IMR-90 (cell line): ENCODE measurements at regions not wholly inside any gene's neighbourhood (a gene's known extent, or its start where the extent isn't known, plus 50 kb on each side); places are given as distances from the start of the nearest gene placed in this dataset.

Experiments
- ATAC-seq: fragments of 200-7000 bp; cut with Tn5 transposase; 2 replicates; pipeline ENCODE4 v1.9.1; 2020; ENCODE audit warnings: low read depth, mild to moderate bottlenecking, moderate library complexity
- BruUV-seq: library from RNA; stranded (reverse); fragments of 400-500 nt; replicated peaks from 2 replicates; lab custom pipeline; 2021; lab: Mats Ljungman, UMichigan
- CTCF ChIA-PET: fragments of 300-600 bp; formaldehyde crosslinking; extraction: SDS; loops from one replicate; lab custom pipeline; 2021; ENCODE audit warnings: antibody characterized with exemption; lab: Yijun Ruan, JAX
- POLR2A ChIA-PET: fragments of 300-600 bp; sonication (Branson Sonifier 250); formaldehyde crosslinking; loops from one replicate; lab custom pipeline; 2022; ENCODE audit warnings: antibody characterized with exemption; ENCODE audit not compliant: unreplicated experiment; lab: Charles Lee
- DNase-seq: peaks from one replicate; pipeline ENCODE4 v3.0.0; 2013
- H2AFZ ChIP-seq: replicated peaks from 2 replicates; pipeline ENCODE3; 2013; ENCODE audit warnings: low read length, mild to moderate bottlenecking; ENCODE audit not compliant: poor library complexity
- H2AK5ac ChIP-seq: 2 replicates; pipeline ENCODE4 v1.6.1; 2013; ENCODE audit warnings: low read depth, low read length, inconsistent platforms
- H2AK9ac ChIP-seq: replicated peaks from 2 replicates; pipeline ENCODE3; 2013; ENCODE audit warnings: mild to moderate bottlenecking, low read depth, low read length, moderate library complexity; ENCODE audit not compliant: poor library complexity
- H2BK120ac ChIP-seq: 2 replicates; pipeline ENCODE4 v1.6.1; 2013; ENCODE audit warnings: low read depth, low read length, inconsistent platforms
- H2BK15ac ChIP-seq: 3 replicates; pipeline ENCODE4 v1.6.1; 2013; ENCODE audit warnings: low read depth, low read length, inconsistent platforms
- H2BK20ac ChIP-seq: 2 replicates; pipeline ENCODE4 v1.6.1; 2013; ENCODE audit warnings: low read depth, mild to moderate bottlenecking, inconsistent platforms, low read length, moderate library complexity
- H2BK5ac ChIP-seq: 2 replicates; pipeline ENCODE4 v1.6.1; 2013; ENCODE audit warnings: mild to moderate bottlenecking, low read depth, low read length, inconsistent platforms; ENCODE audit not compliant: poor library complexity, severe bottlenecking
- H3K14ac ChIP-seq: replicated peaks from 2 replicates; pipeline ENCODE4 v1.6.1; 2013; ENCODE audit warnings: low read depth, low read length, inconsistent platforms
- H3K18ac ChIP-seq: 2 replicates; pipeline ENCODE4 v1.6.1; 2013; ENCODE audit warnings: low read depth, low read length, control low read depth
- H3K23ac ChIP-seq: 2 replicates; pipeline ENCODE4 v1.6.1; 2013; ENCODE audit warnings: low read depth, low read length, inconsistent platforms
- H3K27ac ChIP-seq: 2 replicates; pipeline ENCODE4 v1.5.1; 2013; ENCODE audit warnings: mild to moderate bottlenecking, control low read depth, low read length; ENCODE audit not compliant: insufficient read depth
- H3K27me3 ChIP-seq: 2 replicates; pipeline ENCODE4 v1.6.1; 2013; ENCODE audit warnings: low read length; ENCODE audit not compliant: control insufficient read depth, insufficient read depth
- H3K36me3 ChIP-seq: 2 replicates; pipeline ENCODE4 v1.6.1; 2013; ENCODE audit warnings: low read length, mixed read lengths; ENCODE audit not compliant: control insufficient read depth, insufficient read depth
- H3K4ac ChIP-seq: 2 replicates; pipeline ENCODE4 v1.6.1; 2013; ENCODE audit warnings: low read depth, low read length, inconsistent platforms
- H3K4me1 ChIP-seq: 2 replicates; pipeline ENCODE4 v1.6.1; 2013; ENCODE audit warnings: low read length, mixed read lengths; ENCODE audit not compliant: control insufficient read depth, insufficient read depth
- H3K4me2 ChIP-seq: 2 replicates; pipeline ENCODE4 v1.6.1; 2013; ENCODE audit warnings: low read depth, mild to moderate bottlenecking, control low read depth, low read length, moderate library complexity
- H3K4me3 ChIP-seq: 2 replicates; pipeline ENCODE4 v1.5.1; 2013; ENCODE audit warnings: low read depth, mild to moderate bottlenecking, control low read depth, low read length, moderate library complexity; ENCODE audit not compliant: insufficient read depth
- H3K56ac ChIP-seq: 2 replicates; pipeline ENCODE4 v1.6.1; 2013; ENCODE audit warnings: low read length, inconsistent platforms; ENCODE audit not compliant: insufficient read depth; ENCODE audit errors: extremely low read depth
- H3K79me1 ChIP-seq, 2 experiments: 2 replicates each; pipeline ENCODE4 v1.6.1; 2013; ENCODE audit warnings: low read length in 2 of 2, inconsistent platforms in 1 of 2, low read depth in 1 of 2
- H3K9ac ChIP-seq: 2 replicates; pipeline ENCODE4 v1.6.1; 2013; ENCODE audit warnings: low read depth, low read length, control low read depth
- H3K9me1 ChIP-seq: 2 replicates; pipeline ENCODE4 v1.6.1; 2013; ENCODE audit warnings: low read length, inconsistent platforms; ENCODE audit not compliant: insufficient read depth
- H3K9me3 ChIP-seq: 2 replicates; pipeline ENCODE4 v1.6.1; 2013; ENCODE audit warnings: low read length; ENCODE audit not compliant: control insufficient read depth, insufficient read depth
- H4K20me1 ChIP-seq: 2 replicates; pipeline ENCODE4 v1.6.1; 2013; ENCODE audit warnings: low read length, inconsistent platforms; ENCODE audit not compliant: insufficient read depth
- H4K5ac ChIP-seq: 2 replicates; pipeline ENCODE4 v1.6.1; 2013; ENCODE audit warnings: mild to moderate bottlenecking, low read depth, low read length, control low read depth
- H4K8ac ChIP-seq, 2 experiments: 2 replicates each; pipeline ENCODE4 v1.6.1; 2013; ENCODE audit warnings: low read depth in 2 of 2, low read length in 2 of 2, control low read depth in 1 of 2, inconsistent platforms in 1 of 2
- H4K91ac ChIP-seq: 2 replicates; pipeline ENCODE4 v1.6.1; 2013; ENCODE audit warnings: low read depth, low read length, inconsistent platforms; ENCODE audit not compliant: insufficient read depth
- BHLHE40 ChIP-seq: fragments of 150-350 bp; IDR thresholded peaks from 2 replicates; pipeline ENCODE4 v1.6.1; 2016; ENCODE audit warnings: mild to moderate bottlenecking, low read depth, low read length
- CEBPB ChIP-seq: IDR thresholded peaks from 2 replicates; pipeline ENCODE4 v1.6.1; 2012; ENCODE audit warnings: low read depth, low read length, improper control_type of control experiment
- FOS ChIP-seq: fragments of 150-350 bp; IDR thresholded peaks from 2 replicates; pipeline ENCODE4 v1.6.1; 2016; ENCODE audit warnings: low read depth, low read length
- POLR2A ChIP-seq: IDR thresholded peaks from 2 replicates; pipeline ENCODE4 v1.6.1; 2012; ENCODE audit warnings: mild to moderate bottlenecking, low read depth, low read length
- RAD21 ChIP-seq: IDR thresholded peaks from 2 replicates; pipeline ENCODE4 v1.6.1; 2012; ENCODE audit warnings: low read length, improper control_type of control experiment
- RFX5 ChIP-seq: IDR thresholded peaks from 2 replicates; pipeline ENCODE4 v1.8.0; 2012; ENCODE audit warnings: low read depth, mild to moderate bottlenecking, low read length, moderate library complexity
- WGBS, 2 experiments: methylation state at CpG; one replicate each; pipeline versions ENCODE4 v1.1.5 to v1.1.7; 2013; ENCODE audit warnings: missing lambda C conversion rate in 2 of 2; ENCODE audit not compliant: insufficient read length in 1 of 2; ENCODE audit errors: extremely low coverage in 2 of 2; 5-methylcytosine and 5-hydroxymethylcytosine counted together
- dilution Hi-C: fragments of 300-500 bp; cut with HindIII; formaldehyde crosslinking; loops from one replicate; pipeline ENCODE4 v1.14.3; 2018; ENCODE audit warnings: low sequenced_read_pairs; ENCODE audit not compliant: unreplicated experiment
- in situ Hi-C: fragments of 300-500 bp; cut with MboI; formaldehyde crosslinking; loops from 3 replicates; pipeline ENCODE4 v1.14.3; 2019; ENCODE audit warnings: low sequenced_read_pairs, inconsistent platforms, mixed read lengths
- intact Hi-C: fragments of 100-400 bp; cut with micrococcal nuclease; formaldehyde crosslinking; loops from 2 replicates; pipeline ENCODE4 v1.10.0; 2022
- TF ChIP-seq, protein P1 (sequence below): fragments of 150-350 bp; IDR thresholded peaks from 2 replicates; pipeline ENCODE4 v1.6.1; 2017; ENCODE audit warnings: mild to moderate bottlenecking, antibody characterized with exemption, low read length, low read depth

DNA sequence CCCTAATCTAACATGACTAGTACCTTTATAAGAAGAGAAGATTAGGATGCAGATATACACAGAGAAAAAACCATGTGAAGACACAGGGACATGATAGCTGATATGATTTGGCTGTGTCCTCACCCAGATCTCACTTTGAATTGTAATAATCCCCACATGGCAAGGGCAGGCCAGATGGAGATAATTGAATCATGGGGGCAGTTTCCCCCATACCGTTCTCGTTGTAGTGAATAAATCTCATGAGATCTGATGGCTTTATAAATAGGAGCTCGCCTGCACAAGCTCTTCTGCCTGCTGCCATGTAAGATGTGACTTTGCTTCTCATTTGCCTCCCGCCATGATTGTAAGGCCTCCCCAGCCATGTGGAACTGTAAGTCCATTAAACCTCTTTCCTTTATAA lies 364.3 kb downstream of the FBXW7 start:
- no CpG with 5 or more reads among the region's 4 CpGs for WGBS, 2 experiments
- no TSS peak for BruUV-seq
- Histone ChIP-seq H3K27ac (no peak overlapping the region), H3K14ac (no peak overlapping the region), H2BK120ac (no peak overlapping the region), H2BK15ac (no peak overlapping the region), H3K9me1 (no peaks in the 10 kb centered on the region), H3K36me3 (no peaks in the 10 kb centered on the region), H3K4me2 (no peak overlapping the region), H2AFZ (no peak overlapping the region), H2BK20ac (no peak overlapping the region), H3K4me3 (no peak overlapping the region), H3K79me1 (no peaks in the 10 kb centered on the region), H2BK5ac (no peak overlapping the region), H3K9me3 (no peaks in the 10 kb centered on the region), H3K18ac (no peak overlapping the region), H3K27me3 (peaks cover 12% of the 10 kb centered on the region; the same call in 1 of the 2 replicates), H2AK5ac (no peak overlapping the region), H2AK9ac (no peak overlapping the region), H3K4me1 (no peaks in the 10 kb centered on the region), H3K56ac (no peak overlapping the region), H4K91ac (no peak overlapping the region), H3K23ac (no peak overlapping the region), H3K4ac (no peak overlapping the region), H4K5ac (no peak overlapping the region), H4K20me1 (no peaks in the 10 kb centered on the region), H4K8ac (no peak overlapping the region), H3K9ac (no peak overlapping the region)
- TF ChIP-seq FOS (no peak), BHLHE40 (no peak), RAD21 (no peak), RFX5 (no peak), POLR2A (no peak), CEBPB (no peak)
- TF ChIP-seq, protein P1, sequence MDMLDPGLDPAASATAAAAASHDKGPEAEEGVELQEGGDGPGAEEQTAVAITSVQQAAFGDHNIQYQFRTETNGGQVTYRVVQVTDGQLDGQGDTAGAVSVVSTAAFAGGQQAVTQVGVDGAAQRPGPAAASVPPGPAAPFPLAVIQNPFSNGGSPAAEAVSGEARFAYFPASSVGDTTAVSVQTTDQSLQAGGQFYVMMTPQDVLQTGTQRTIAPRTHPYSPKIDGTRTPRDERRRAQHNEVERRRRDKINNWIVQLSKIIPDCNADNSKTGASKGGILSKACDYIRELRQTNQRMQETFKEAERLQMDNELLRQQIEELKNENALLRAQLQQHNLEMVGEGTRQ: no peak
- in situ Hi-C loops (no loop called here), dilution Hi-C loops (no loop called here), intact Hi-C loops (no loop called here)
- no peak for DNase-seq
- ATAC-seq: no peak
- CTCF ChIA-PET: interaction anchor here (1.2 kb wide), 1 partner anchor 15 kb away, joined by 3 read pairs; no protein-coding TSS in a partner anchor
- POLR2A ChIA-PET: no interaction called here
